NCI-H82 treated with DMSO at 0.1 percent for 48 hours (cell line): ENCODE measurements at regions not wholly inside any gene's neighbourhood (a gene's known extent, or its start where the extent isn't known, plus 50 kb on each side); places are given as distances from the start of the nearest gene placed in this dataset.

Experiments used
- DNase-seq: peaks from one replicate; lab custom pipeline; 2025; ENCODE audit not compliant: unreplicated experiment; lab: John Stamatoyannopoulos, UW

DNA sequence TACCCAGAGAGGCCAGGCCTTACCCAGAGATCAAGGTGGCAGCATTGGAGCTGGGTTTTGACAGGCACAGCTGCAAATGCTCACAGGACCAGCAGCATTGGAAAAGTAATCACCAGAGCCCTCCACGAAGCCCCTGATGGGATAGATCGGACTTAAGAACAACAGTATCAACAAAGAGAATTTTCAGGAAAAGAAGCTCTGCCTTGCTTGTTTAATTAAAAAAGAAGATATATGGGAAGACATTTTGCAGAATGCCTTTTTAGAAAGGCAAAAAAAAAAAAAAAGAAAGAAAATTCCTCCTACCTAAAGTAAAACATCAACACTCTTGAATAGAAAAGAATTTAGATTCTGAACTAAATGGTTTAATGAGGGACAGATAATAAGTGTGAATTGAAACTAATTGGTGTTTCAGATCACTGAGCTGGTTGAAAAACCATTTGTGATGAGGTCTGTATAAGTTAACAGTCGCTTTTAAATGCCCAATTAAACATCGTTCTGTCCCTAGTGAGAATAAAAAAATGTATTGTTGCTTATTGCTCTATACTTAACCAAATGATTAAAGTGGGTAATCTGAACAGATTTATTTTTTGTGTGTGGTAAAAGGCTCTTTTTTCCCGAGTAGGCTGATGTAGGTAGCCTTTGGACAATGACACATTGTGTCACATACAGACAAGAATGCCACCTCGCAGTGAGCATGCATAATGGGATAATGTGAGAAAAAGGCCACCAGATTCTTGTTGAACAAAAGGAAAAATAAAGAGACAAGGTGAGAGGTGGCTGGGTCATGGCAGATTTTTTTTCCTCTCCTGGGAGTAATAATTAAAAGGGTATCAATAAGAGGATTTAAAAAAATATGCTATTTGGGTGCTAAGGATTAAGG is 93.0 kb upstream of the ARGLU1 start:
- DNase-seq: no peak

DNA sequence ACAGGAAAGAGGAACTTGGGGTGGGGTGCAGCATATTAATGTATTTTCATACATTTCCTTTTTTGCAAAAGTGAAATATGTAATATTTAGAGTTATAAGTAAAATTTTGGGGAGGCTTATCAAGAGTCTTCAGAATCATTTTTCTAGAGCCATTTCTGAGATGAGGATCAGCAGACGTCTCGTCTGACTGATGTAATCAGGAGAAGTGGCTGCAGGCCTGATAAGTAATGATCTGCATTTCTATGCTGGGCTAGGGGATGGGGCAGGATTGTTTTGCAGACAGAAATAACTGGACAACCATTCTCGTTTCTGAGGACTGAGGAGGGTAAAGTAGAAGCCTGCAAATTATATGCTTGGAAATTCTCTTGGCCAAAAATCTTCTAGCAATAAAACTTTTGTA is 89.2 kb upstream of the ARGLU1 start:
- DNase-seq: no peak

GRCh38 chr13:106656186-106656585 is 88.2 kb upstream of the ARGLU1 start:
- no peak for DNase-seq

GRCh38 chr13:106651442-106651841 is 83.5 kb upstream of the ARGLU1 start:
- DNase-seq: no peak

DNA sequence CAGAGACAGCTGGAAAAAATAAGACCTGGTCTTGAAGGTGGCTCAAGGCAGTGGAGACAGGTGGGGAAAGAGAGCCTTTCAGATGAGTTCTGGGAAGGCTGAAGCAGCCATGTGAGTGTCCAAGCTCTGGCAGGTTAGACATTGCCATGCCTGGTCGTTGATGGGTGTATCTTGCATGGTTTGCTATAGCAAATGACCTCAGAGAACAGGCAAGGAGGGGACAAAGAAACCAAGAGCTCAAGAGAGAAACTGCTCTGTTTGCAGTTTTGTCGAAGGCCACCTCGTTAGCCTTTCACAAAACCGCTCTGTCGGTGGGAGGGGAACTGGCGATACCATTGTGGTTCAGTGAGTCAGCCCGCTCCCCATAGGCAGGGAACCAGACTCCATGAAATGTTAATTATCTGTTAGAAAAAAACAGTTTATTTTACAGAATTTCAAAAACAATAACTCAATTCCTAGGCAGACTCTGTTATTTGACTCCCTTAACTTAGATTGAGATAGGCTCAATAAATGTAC is 82.8 kb upstream of the ARGLU1 start:
- DNase-seq: no peak

- no peak for DNase-seq
These were observed 81.6 kb upstream of the ARGLU1 start for GRCh38 chr13:106649495-106649894.

GRCh38 chr13:106640515-106640914 is 72.6 kb upstream of the ARGLU1 start:
- DNase-seq: no peak

DNA sequence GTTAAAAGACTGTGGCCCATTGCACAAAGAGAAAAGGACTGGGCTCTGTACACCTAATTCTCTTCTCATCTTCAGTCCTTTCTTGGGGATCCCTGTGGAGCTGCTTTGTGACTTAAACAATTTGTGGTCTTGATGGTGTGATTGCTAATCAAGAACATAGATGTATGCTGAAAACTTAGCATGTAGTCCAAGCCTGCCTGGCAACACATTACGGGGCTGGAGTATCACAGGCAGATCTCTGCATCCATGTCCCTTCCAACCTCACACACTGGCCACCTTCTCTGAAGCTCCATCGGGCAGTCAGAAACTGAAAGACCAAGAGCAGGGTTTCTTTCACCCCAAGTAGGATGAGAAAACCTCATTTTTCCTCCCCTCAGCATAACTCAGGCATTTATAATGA is 69.6 kb upstream of the ARGLU1 start:
- DNase-seq: no peak

DNA sequence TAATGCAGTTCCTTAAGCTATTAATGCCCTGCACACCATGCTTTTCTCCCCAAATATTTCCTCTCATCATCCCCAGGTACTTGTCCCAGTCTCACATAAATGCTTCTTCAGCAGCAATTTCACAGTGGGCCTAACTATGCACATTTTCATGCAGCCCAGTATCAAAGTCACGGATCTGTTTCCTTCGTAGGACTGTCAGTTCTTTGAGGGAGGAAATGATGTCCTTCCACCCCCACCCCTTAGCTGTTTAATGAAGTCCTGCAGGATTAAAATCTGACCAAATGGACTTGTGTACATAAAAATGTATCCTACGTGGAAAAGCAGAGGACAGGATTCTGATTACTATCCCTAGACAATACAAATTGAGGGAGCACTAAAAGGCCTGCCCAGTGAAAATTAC is 68.6 kb upstream of the ARGLU1 start:
- DNase-seq: no peak

- no peak for DNase-seq
These were observed 67.7 kb upstream of the ARGLU1 start for GRCh38 chr13:106635616-106636015.

- DNase-seq: no peak
These were observed 65.4 kb upstream of the ARGLU1 start for GRCh38 chr13:106633321-106633720.

DNA sequence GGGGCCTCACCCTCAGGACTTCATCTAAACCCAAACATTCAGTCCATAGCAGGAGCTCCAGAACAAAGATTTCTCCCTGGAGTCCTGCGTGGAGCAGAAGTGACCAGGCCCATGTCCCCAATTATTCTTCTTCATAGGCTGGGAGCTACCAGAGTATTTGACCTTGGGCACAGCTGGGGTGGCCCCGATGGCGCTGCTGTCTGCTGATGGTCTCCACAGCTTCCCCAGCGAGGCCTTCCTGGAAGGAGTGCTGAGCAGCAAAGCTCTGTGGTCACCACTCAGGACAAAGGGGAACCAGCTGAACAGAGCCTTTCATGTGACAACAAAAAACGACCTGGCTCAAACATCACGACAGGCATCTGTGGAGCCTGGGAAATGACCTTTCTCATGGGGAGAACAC is 62.7 kb upstream of the ARGLU1 start:
- no peak for DNase-seq

DNA sequence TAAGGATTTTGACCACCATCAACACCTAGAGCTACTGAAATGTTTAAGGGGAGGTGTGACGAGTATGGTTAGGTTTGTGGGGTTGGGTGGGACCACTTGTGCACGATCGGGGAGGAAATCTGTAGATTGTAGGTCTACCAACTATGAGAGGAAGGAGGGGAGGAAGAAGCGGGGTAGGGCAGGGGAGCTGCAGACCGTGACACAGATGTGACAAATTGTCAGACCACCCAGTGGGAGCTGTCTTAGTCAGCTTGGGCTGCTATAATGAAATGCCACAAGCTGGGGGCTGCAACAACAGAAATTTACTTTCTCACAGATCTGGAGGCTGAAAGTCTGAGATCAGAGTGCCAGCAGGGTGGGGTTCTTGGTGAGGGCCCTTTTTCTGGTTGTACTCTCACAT is 62.2 kb upstream of the ARGLU1 start:
- no peak for DNase-seq

DNA sequence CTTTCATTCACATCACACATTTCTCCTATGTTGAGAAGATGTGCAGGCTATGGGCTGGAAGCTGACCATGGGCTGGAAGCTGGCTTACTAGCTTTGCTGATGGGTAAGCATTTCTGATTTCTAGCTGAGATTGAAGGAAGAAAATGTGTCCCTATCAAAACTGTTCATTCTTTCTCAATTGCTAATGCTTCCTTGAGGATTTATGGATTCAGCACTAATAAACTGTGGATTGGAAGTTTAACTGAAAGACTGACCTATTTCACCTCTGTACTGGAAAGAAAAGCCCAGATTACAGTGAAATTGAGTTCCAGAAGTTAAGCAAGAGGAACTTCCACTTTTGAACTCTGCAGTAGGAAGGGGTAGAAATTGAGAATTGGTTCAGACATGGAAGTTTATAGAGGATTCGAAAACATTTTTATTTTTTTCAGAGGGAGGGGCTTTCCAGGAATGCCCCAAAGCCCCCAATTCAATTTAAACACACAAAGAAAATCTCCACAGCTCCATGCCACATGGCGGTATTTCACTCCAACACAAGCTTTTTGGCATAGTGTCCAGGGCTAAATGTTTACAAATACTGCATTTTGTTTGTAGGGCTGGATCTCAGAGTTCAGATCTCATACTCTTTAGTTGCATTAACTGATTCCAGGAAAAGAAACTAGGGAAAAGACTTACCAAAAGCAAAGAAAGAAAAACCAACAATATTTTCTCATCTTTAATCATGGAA is 61.2 kb upstream of the ARGLU1 start:
- DNase-seq: no peak

DNA sequence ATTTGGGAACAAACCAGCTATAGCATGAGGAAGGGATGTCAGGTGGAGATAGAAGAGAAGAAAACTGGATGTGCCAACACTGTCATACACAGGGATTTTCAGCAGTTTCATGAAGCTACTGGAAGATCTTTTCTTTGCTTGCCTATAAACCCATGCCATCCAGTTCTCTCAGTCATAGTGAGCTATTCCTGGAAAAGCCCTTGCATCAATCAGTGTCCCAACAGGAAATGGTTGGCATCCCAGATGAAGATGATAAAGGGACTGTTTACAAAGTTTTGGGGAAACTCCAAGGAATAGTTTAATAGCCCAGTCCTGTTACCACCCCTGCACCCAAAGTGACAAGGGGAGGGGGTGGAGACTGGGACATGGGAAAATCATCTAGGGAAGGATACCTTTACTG is 58.5 kb upstream of the ARGLU1 start:
- no peak for DNase-seq

GRCh38 chr13:106625578-106625977 is 57.6 kb upstream of the ARGLU1 start:
- DNase-seq: no peak

GRCh38 chr13:106623799-106624460 is 56.0 kb upstream of the ARGLU1 start:
- DNase-seq: no peak

DNA sequence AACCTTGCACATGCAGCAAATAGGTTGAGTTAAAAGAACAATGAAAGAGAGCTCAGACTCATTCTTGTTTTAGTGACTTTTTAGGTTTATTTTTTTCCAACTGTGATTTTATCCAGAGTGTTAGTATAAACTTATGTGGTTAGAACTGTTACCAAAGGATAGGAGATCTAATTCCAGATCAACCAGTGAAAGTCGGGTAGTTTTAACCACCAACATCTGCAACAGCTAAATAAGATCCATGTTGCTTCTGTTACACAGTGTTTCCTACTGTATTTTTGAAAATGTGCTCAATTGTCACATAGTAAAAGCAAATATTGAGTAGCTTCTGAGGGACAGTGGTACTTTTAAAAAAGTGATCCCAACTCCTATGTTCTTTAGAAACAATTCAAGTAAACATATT is 53.9 kb upstream of the ARGLU1 start:
- DNase-seq: no peak

DNA sequence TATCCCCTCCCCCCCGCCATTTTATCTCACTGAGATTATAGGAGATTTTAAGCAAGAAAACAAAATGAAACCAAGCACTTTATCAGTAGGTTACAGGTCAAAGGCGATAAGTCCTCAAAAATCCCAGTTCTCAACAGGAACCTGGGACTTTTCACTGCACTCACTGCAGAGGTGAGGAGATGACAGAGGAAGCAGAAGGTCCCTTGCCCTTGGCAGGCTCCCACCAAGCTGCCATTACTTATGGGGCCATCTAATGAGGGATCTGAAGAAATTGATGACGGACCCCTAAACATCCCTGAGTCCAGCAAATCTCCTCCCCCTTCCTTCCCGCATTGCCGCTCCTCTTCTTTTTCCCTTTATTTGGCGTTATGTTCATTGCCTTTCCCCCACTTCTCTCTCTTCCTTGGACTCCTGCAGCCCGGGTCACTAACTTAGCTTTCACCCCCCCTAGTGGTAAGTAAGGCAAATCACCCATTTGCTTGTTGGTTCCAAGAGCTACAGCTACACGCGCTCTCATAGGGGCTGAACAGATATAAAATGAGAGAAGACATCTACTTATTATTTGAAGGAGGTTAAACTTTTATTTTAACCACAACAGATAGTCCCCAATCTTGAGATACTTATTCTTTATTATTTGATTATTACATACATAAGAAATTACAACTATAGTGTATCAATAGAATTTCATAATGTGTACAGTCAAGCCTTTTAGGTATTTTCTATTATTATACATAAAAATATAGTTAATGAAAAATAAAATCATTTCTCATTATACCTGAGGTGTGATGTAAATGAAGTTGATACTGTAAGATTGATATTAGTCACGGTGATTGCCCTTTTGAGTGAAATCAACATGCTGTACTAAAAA is 52.0 kb upstream of the ARGLU1 start:
- DNase-seq: peak; percentile 65
